GM21526 (cell line): ENCODE measurements at regions not wholly inside any gene's neighbourhood (a gene's known extent, or its start where the extent isn't known, plus 50 kb on each side); places are given as distances from the start of the nearest gene placed in this dataset.

ENCODE experiments used
- ATAC-seq: cut with Tn5 transposase; IDR thresholded peaks from one replicate; pipeline ENCODE4 v1.9.1; 2021; ENCODE audit warnings: moderate library complexity; ENCODE audit not compliant: unreplicated experiment, low FRiP score

- no peak for ATAC-seq
These were observed 194.0 kb downstream of the NRIP1 start for GRCh38 chr21:14870853-14871149.

DNA sequence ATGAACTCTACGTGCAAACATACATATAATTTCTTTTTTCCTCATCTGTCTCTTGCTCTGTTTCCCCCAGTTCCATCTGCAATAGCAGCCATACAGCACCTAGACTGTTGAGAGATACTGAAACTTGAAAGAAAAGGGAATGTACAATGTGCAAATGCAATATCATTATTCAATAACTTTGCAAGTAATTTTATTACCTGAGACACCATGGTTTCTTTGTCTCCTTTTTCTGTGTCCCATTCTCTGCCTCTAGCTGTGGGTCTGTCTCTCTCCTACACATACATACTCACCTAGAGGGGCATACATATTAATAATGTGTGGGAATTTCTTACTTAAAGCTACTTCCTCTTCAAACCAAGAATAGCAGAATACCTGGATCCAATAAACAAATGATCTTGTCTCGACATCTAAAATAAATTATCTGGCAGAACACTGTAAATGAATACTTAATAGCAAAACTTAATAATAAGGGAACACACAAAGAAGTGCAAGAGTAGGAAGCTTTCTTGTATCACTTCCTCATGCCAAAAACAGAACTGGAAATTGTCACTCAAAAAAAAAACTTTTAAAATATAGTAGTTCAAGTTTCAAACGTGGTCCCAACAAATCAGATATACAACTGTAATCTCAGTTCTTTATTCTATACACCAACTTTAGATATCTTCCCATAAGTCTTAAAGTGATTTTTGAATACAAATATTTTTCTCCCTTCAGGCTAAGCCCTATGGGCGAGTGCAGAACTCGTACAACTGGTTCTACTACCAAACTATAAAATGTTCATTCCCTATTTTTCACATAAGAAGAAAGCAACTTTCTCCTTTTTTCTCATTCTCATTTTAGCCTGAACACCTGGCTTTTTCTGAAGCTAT is 194.6 kb downstream of the NRIP1 start:
- ATAC-seq, result no peak

GRCh38 chr21:14866859-14867765 is 197.7 kb downstream of the NRIP1 start:
- no peak for ATAC-seq

DNA sequence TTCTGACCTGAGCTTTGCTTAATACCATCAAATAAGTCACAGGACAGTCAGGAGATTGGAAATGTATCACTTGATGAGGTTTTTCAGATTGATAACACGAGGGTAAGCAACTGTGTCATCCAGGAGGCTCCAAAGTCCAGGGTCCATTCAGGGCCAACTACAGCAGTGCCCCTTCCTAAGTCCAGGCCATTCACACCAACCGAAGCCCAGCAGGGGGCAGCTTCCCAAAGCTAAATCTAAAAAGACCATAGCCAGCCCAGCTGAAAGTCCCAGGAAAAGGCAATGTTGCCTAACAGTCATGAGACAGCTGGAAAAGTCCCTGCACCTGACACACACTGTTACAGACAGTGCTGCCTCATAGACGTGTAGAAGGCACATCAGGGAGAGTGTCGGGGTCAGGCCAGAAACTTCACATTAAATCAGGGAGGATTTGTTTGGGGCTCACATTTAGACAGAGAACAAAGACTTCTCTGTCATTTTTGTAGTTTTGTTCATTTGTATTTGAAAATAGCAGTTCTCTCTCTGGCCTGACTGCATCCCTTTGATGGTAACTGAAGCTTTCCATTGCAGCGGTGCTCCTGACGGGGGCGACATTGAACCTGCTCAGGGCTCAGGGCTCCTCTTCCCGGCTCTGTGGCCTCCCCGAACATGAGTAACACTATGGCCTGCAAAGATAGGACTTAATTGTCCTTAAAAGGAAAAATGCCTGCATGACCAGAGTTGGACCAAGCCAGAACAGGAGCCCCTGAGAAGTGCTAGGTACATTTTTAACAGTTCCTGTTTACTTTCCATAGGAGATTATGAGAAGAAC is 200.4 kb downstream of the NRIP1 start:
- peak; percentile 91 for ATAC-seq

GRCh38 chr21:14863745-14864210 is 201.0 kb downstream of the NRIP1 start:
- ATAC-seq, result no peak

GRCh38 chr21:14862794-14863720 is 201.7 kb downstream of the NRIP1 start:
- ATAC-seq, result no peak

DNA sequence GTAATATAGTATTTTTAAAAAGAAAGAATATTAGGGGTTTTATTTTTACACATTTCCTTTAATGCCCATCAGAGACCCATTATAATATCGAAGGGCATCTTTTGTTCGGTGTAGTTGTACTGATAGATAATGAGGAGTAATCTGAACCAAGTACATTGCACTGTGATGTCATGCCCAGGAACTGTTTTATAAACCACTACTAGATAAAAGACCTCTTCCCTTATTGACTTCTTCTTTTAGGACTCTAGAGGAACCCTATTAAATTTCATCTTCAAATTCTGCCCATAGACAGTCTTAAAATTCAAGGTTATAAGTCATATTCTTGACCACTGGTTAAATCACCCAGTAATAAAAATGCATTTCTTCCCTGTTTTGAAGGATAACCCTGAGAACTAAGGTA is 206.5 kb downstream of the NRIP1 start:
- ATAC-seq, result no peak

GRCh38 chr21:14857529-14857928 is 207.3 kb downstream of the NRIP1 start:
- no peak for ATAC-seq

DNA sequence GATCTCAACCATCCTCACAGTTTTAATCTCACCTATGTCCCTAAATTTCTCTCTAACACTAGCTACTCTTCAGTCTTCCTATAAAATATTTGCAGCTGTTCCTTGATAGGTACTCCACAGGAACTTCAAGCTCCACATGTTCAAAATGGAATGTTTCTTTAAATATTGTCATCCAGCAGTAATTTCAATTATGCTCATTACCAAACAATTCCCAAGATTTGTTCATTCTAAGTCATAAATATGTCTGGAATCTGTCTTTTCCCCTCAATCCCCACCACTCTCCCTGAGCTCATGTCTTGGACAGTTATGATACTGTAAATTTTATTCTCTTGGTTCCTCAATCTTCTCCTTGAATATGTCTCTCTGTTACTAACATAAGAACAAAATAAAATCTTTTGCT is 214.4 kb downstream of the NRIP1 start:
- no peak for ATAC-seq

GRCh38 chr21:14846621-14847020 is 218.2 kb downstream of the NRIP1 start:
- ATAC-seq, result no peak

DNA sequence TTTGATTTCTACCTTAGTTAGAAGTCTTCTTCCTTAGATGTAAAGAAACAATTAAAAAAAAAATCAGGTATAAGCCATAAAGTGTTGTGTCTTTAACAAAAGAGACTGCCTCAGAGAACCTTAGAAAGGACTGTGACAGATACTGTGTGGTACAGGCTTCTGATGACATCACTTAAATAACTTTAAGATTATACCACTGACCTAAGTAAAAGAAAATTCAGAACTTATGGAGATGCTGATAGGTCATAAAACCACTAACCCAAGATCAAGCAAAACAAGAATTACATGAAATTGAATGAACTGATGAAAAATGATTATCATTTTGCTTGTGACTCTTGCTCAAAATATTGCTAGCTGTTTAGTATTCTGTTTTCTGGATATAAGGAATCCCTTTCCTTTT is 220.8 kb downstream of the NRIP1 start:
- no peak for ATAC-seq

DNA sequence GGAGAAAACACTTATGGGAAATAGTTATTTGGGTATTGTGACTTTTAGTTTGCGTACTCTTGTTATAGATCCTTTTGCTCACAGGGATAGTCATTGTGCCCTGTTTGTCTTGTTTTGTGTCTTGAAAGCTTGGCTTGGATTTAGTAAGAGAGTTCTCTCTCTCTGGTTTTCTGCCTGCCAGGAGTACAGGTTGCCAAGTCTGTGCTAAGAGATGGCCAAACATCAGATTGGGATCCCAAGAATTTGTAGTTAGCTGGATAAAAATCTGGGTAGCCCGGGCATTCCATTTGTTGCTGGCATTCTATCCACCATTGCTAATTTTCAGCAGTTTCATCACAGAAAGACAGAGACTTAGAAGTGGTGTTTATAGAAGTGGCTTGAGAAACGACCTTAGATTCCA is 222.2 kb downstream of the NRIP1 start:
- no peak for ATAC-seq

DNA sequence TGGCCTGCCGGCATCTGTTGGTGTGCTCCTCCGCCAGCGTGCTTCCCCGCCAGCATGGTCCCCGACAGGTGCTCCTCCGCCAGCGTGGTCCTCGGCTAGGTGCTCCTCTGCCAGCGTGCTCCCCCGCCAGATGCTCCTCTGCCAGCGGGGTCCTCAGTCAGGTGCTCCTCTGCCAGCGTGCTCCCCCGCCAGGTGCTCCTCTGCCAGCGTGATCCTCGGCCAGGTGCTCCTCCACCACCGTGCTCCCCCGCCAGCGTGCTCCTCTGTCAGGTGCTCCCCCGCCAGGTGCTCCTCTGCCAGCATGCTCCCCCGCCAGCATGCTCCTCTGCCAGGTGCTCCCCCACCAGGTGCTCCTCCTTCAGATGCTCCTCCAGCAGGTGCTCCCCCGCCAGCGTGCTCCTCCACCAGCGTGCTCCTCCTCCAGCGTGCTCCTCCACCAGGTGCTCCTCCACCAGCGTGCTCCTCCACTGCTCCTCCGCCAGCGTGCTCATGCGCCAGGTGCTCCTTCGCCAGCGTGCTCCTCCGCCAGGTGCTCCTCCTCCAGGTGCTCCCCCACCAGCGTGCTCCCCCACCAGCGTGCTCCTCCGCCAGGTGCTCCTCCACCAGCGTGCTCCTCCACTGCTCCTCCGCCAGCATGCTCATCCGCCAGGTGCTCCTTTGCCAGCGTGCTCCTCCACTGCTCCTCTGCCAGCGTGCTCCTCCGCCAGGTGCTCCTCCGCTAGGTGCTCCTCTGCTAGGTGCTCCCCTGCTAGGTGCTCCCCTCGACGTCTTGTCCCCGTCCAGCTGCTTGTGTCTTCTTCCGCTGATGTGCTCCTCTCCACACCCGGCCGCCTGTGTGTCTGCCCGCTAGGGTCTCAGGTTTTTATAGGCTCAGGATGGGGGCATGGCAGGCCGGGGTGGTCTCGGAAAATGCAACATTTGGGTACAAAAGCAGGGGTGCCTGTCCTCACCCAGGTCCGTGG is 223.0 kb downstream of the NRIP1 start:
- no peak for ATAC-seq

- no peak for ATAC-seq
These were observed 226.4 kb downstream of the NRIP1 start for GRCh38 chr21:14838400-14838799.

DNA sequence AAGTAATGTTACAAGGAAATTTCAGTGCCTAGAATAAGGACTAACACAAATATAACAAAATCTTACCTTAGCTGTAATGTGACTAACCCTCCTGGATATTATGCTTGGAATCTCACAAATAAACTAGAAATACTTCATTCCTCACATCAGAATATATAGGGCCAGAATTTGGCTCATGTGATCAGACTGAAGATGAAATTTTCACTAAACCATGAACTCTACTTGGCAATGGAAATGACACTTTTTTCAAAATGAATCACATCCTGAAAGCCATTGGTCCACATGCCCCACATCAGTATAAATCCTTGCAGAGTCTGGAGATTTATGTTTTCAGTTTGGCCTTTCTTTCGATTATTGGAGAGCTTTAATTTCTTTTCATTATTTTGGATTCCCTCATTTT is 227.8 kb downstream of the NRIP1 start:
- no peak for ATAC-seq

DNA sequence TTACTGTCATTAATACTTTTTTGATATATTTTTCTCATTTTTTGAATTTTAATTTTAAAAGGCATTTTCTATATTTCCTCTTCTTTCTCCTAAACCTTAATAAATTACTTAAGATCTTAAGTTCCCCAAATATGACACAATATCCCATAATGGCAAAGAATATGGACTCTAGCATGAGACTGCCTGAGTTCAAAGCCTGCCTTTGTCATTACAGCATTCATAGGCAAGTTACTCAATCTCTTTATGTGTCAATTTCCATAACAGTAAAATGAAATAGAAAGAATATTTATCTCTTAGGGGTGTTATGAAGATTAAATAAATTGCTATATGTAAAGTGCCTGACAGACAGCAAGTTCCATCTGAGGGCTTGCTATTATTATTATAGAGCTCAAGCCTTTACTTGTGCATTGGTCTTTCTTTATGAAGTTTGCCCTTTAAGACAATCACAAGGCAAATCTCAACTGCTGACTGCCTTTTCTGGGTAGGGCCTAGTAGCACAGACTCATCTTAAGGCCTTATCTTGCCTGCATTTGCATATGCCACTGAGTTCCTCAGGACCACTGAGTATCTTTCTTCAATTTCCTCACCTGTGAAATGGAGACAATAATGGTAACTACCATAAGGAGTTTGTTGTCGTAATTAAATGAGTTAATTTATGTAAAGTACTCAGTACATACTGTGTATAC is 231.0 kb downstream of the NRIP1 start:
- ATAC-seq, result no peak

DNA sequence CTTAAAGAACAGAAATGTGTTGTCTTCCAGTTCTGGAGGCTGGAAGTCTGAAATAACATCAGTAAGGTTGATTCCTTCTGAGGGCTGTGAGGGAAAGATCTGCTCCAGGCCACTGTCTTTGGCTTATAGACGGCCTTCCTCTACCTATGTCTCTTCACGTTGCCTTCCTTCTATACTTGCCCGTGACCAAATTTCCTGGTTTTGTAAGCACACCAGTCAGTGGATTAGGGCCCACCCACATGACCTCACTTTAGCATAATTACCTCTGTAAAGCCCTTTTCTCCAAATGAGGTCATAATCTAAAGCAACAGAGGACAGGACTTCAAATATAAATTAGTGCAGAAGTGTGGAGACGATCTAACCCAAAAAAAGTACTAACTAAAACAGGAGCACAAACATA is 231.6 kb downstream of the NRIP1 start:
- no peak for ATAC-seq

DNA sequence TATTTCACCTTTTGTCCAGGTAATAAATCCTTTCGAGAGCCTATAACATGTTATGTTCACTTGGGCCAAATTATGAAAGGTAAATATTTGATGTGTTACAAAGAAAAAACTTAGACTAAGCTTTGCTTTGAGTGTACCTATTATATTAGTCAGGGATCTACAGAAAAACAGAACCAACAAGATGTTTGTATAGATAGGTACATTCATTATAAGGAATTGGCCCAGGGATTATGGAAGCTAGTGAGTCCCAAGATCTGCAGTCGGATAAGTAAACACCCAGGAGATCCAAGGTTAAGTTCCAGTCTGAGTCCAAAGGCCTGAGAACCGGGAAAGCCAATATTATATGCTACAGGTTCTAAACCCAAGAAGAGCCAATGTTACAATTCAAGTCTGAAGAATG is 234.5 kb downstream of the NRIP1 start:
- no peak for ATAC-seq
